Fibroblast of mammary gland (primary cell): ENCODE measurements at regions not wholly inside any gene's neighbourhood (a gene's known extent, or its start where the extent isn't known, plus 50 kb on each side); places are given as distances from the start of the nearest gene placed in this dataset.

ENCODE experiments used
- DNase-seq: peaks from one replicate; pipeline ENCODE4 v3.0.0-alpha.2; 2010; ENCODE audit warnings: low read depth
- H3K4me3 ChIP-seq: 2 replicates; pipeline ENCODE4 v1.5.1; 2011; ENCODE audit warnings: low read depth, mild to moderate bottlenecking, low read length, moderate library complexity; ENCODE audit not compliant: control insufficient read depth
- CTCF ChIP-seq: conservative IDR thresholded peaks from 2 replicates; pipeline ENCODE4 v1.5.1; 2011; ENCODE audit warnings: low read depth, low read length, inconsistent platforms; ENCODE audit not compliant: control insufficient read depth, insufficient read depth

GRCh38 chr2:124967325-124967724 is 942.2 kb downstream of the CNTNAP5 start:
- no peak for DNase-seq
- TF ChIP-seq CTCF = no peak
- H3K4me3 ChIP-seq = no peak overlapping the region

- no peak for DNase-seq
- no peak for TF ChIP-seq CTCF
These were observed 944.9 kb downstream of the CNTNAP5 start for GRCh38 chr2:124970030-124970429.

GRCh38 chr2:124973396-124973795 is 948.3 kb downstream of the CNTNAP5 start:
- no peak for TF ChIP-seq CTCF
- H3K4me3 ChIP-seq = no peak overlapping the region
- no peak for DNase-seq

More at GRCh38 chr2:124970030-124970429, 944.9 kb downstream of the CNTNAP5 start:
- H3K4me3 ChIP-seq = no peak overlapping the region

- H3K4me3 ChIP-seq = no peak overlapping the region
- DNase-seq = no peak
- TF ChIP-seq CTCF = no peak
These were observed 950.1 kb downstream of the CNTNAP5 start for GRCh38 chr2:124975224-124975623.

GRCh38 chr2:124975648-124976047 is 950.6 kb downstream of the CNTNAP5 start:
- TF ChIP-seq CTCF = no peak

GRCh38 chr2:124978597-124978996 is 953.5 kb downstream of the CNTNAP5 start:
- DNase-seq = no peak
- no peak overlapping the region for H3K4me3 ChIP-seq
- TF ChIP-seq CTCF = no peak

More at GRCh38 chr2:124975648-124976047, 950.6 kb downstream of the CNTNAP5 start:
- no peak overlapping the region for H3K4me3 ChIP-seq
- DNase-seq = no peak

- DNase-seq = peak; percentile 24
- H3K4me3 ChIP-seq = no peak overlapping the region
- no peak for TF ChIP-seq CTCF
These were observed 958.5 kb downstream of the CNTNAP5 start for GRCh38 chr2:124983595-124983994.
